Renal pelvis (tissue), 1 donor: ENCODE measurements at regions not wholly inside any gene's neighbourhood (a gene's known extent, or its start where the extent isn't known, plus 50 kb on each side); places are given as distances from the start of the nearest gene placed in this dataset.

Source experiments
- DNase-seq: peaks from one replicate; pipeline ENCODE4 v3.0.0-alpha.2; 2013

DNA sequence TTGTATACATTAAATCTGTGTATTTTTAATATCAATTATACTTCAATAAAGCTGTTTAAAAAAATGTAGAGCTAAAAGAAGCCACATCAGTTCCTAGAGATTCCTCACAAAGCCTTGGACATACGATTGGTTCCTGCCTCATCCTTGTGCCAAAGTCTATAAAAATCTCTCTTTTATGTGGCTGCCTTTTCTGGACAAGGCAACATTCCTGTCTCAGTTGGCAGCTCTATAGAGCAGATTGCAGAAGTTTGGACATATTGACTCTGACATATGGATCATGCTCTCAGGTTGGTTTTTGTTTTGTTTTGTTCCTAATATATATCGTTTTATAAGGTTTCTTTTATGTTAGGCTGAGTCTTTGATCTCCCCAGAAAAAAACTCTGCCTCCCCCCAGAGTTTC lies 148.9 kb downstream of the MAFB start:
- no peak for DNase-seq

DNA sequence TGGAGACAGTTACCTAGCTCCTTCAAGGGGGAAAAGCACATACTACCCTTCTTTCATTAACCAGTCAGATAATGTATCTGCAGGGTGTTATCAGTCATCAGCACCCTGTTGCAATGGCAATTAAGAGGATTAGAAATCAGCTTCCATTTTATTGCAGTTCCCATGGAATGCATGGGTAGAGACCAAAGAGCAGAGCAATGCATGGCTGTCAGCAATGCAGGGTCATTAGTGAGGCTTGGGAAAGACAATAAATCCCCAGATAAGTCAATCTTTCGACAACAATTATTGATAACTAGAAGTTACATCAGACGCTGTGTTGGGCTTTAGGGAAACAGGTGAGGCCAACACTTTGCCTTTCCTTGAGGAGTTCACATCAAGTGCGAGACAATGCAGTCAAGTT lies 150.9 kb downstream of the MAFB start:
- no peak for DNase-seq

DNA sequence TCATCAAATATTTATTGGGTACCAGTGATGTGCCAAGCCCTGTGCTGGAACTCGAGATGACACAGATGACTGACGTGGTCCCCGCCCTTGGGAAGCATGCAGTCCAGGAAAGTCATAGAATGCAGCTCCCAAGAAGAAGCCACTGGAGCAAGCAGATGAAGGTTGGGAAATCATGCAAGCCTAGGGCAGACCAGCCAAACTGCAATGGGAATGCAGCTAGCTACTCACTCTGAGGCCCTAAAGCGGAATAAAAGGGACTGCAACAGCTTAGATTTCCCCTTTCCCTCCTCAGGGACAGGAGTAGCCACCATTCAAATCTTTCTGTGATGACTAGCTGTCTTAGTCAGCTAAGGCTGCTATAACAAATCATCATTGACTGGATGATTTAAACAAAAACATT lies 152.2 kb downstream of the MAFB start:
- DNase-seq = no peak

DNA sequence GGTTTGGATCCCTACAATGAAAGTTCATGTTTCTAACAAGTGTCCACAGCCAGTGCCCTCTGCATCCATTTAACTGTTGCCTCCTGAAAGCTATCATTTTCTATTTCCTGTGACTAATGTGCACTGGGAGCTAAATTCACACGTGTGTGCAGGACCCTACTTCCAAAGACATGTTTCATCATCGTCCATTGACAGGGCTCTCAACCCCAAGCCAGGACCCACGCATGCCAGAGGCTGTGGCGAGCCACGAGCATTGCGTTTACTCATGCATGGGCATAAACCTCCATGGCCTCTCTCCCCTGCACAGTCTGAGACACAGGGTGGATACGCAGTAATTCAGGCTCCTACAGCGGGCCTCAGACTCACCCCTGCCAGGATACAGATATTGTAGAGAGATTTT lies 153.2 kb downstream of the MAFB start:
- DNase-seq = no peak

DNA sequence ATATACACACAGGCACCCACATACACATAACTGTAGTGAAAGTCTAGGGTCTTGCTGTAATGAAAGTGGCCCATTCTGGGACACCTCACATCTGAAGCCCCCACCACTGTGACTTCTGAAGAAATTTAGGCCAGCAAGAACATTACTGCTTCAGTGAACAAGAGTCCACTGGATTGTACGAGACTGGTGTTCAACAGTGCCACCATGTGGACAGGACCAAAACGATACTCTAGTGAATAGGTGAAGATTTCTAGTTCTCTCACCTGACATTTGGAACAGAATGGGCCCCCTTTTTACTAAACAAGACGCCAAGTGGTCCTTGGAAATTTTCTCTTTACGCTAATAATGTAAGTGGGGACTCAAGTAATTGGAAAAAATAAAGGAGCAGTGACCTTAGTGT lies 156.9 kb downstream of the MAFB start:
- no peak for DNase-seq

DNA sequence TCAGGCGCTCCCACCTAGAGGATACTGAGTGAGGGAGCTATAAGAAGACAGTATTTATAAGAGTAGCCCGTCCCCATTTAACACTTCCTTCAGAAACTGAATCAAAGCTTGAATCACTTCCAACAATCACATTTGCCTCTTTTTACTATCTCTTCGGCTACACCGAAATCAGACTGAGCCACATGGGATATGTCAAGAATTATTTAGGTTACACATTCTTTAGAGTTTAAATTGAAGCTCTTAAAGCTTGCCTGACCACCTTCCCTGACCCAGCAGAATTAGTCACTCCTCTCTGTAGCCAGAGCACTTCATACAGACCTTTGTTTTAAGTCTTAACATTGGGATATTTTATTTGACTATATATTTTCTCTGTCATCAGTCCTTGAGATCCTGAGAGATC lies 163.7 kb downstream of the MAFB start:
- DNase-seq = no peak

DNA sequence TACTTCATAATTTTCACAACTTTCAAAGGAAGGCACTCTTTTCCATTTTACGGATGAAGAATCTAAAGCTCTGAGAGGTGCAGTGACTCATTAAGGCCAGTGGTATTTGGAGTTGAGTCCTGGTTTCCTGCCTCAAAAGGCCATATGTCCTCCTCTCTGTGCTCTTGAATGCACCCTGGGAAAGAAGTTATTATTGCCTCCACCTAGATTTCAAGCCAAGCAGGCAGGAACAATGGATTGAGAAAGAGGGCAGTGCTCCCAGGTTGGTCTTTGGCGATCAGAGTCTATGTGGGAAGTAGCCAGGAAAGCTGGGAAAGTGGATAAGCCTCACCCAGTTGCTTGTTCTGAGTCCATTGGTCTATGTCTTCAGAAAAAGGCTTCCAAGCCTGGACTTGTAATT lies 165.0 kb downstream of the MAFB start:
- no peak for DNase-seq

DNA sequence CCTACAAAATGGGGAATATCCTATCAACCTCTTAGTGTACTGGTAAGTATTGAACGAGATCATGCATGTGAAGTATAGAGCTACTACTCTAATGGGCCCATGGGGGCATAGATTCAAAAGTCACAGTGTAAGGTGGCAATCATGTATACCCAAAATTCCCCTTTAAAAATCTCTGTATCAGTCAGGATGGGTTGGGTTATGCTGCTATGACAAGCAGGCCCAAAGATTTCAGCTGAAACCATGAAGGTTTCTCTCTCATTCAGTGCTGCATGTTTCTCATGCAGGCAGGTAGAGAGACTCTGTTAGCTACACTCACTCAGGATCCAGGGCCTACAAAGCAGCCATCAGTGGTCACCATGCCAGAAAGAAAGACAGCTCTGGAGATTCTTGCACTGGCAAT lies 166.6 kb downstream of the MAFB start:
- no peak for DNase-seq

DNA sequence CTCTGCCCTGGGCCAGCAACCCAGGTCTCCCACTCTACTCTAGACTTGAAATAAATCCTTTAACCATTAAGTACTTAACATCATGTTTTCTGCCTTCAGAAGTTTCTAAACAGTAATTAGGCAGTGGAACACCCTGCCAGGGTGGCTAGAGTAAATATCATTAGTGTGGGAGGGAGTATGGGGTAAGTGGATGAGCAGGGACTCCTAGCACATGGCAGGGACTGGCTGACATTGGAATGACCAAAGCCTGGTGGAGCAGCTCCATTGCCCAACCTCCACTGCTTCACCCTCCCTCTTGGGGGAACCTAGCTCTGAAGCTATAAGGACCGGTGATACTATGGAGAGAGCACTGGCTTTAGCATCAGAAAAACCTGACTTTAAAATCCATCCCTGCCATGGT lies 167.1 kb downstream of the MAFB start:
- no peak for DNase-seq

DNA sequence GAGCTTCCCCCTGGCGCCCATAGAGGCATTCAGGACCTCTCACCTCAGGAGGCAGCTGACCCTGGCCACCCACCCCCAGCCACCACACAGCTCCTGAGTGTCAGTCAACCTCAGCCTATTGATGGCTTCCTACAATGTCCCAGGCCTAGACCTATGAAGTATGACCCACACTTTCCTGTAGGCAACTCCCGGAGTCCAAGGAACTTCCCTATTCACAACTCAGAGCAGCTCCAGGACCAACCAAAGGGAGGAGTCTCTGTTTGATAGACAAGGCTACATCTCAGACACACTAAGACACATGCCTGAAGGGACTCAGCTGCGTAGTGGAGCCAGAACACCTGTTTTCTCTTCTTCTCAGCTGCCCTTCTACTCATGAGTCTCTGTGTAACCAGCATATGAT lies 169.1 kb downstream of the MAFB start:
- DNase-seq = no peak

DNA sequence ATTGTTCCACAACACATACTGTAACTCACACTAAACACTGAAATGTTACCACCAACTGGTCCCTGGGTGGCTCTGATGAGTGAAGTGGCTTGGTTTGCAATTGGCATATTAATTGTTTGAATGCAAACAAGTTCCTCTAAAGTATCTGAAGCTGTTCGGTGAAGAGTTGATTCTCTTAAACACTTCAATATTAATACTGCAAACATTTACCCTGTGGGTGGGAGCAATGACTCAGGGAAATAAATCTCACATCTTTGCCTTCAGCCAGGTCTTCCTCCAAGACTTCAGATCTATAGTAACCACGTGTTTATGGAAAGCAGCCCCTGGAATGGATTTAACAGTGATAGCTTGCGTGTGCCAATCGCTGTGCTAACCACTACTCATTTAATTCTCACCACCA lies 176.0 kb downstream of the MAFB start:
- DNase-seq = no peak

DNA sequence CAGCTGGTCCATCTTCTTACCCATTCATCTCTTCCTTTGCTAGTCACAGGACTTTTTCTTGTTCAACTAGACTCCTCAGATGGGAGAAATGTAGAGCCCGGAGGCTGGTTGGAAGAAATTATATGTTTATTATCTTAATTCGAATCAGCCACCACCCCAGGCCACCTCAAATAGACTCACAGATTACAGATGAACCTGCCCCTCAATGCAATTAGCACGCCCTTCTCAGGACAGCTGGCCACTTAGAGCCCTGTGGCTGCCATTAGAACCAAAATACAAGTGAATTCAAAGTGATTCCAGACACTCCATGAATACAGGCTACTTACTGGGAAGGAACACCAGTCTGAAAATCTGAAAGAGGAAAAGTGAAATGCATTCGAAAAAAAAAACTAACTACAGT lies 176.4 kb downstream of the MAFB start:
- no peak for DNase-seq

DNA sequence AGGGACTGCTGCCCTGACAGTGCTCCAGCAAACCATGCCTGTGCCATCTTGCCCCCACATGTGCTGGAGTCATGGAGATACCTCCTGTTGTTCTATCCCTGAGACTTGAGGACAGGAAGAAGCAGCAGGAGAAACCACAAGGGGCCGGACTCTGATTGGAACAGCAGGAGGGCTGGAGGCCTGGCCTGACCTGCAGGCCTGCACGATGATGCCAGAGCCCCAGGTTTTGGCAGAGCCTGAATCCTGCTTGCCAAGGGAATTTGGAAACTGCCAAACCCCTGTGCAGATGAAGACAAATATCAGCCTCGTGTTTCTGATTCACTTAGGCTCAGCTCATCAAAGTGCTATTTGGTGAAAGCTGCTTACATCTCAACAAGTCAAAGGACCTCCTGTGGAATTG lies 177.6 kb downstream of the MAFB start:
- no peak for DNase-seq

DNA sequence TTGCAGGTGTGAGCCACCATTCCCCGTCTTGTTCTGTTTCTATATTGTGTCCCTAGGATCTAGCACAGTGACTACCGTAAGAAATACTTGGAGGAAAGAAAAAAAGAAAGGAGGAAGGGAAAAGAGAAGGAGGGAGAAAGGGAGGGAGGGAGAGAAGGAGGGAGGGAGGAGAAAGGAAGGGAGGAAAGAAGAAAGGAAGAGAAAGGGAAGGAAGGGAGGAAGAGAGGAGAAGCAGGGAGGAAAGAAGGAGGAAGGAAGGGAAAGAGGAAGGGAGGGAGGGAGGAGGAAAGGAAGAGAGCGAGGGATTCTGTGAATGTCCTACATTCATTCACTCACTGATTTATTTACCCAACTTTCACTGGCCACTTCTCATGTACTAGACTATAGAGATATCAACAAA lies 178.4 kb downstream of the MAFB start:
- DNase-seq = no peak

DNA sequence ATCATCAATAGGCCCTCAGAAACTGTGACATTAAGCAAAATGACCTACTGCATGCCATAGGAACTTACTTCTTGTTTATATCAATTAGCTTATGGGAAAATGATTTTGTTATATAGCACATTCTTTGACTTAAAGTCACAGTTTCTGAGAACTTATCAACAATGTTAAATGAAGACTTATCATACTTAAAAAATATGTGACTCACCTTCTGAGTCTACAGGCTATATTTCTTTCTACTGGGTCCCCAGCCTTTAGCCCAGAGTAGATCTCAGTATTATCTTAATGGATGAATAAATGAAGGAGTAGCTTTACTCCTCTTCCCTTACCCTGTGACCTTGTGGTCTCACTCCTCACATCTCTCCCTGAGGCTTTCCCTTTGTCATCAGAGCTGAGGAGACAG lies 180.2 kb downstream of the MAFB start:
- no peak for DNase-seq

DNA sequence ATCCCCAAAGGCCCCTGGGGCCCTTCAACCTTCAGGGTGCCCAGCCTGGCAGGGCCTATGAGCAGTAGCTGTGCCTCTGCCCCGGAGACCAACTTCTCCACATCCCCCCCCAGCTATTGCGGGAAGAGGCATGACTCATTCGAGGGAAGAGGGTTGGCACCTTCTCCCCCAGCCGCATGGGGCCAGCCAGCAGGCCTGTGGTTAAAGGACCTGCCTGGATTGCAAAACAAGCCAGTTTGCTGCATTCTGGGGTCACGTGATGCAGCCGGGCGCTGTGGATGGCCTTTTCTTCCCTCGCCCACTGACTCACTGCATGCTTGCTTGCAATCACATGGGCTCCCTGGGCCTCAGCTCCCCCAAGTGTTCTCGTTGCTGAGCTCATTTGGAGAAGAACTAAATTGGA lies 182.5 kb downstream of the MAFB start:
- no peak for DNase-seq

DNA sequence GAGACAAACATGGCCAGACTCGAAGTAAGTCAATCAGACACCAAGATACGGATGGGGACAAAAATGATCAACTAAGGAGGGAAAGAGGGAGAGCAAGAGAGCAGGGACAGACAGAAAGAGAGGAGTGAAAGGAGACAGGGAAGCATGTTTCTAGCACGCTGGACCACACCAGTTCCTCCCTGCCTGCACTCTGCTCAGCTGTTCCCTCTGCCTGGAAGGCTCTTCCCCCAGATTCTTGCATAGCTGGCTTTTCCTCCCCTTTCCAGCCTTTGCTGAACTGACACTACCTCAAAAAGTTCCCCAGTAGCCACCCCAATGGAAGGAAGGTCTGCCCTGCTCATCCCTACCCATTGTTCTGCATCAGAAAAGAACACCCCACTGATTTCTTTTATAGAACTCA lies 185.9 kb downstream of the MAFB start:
- no peak for DNase-seq

DNA sequence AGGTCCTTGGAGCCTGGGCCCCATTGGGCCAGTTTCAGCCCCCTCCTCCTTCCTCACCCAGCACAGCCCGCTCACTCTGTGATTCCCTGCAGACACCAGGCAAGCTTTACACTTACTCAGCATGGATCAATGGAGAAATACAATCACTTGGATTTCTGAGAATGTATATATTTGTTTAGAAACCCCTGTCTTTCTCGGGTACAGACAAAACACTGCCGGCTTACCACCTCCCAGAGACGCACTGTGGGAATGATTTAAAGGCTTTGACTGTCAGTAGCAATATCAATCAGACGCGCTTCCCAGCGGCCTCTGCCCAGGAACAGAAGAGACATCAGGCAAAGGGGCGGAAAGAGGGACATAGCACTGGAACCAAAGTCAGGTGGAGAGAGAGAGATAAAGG lies 186.5 kb downstream of the MAFB start:
- DNase-seq = no peak

DNA sequence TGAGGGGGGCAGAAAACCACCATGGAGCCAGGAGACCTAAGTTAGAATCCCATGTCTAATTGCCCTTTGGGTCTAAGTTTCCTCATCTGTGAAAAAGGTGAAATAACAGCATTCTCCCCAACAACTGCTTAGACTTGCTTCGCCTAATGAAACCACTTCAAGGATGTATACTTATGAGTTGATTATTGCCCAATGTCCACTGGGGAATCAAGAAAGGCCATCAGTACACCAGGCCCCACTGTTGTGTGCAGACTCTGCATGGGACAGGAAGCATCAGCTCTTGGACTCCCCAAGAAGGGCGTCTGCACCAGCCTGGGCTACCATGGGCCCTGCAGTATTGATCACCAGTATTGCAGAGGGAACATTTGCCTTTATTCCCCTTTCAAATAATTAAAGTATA lies 189.6 kb downstream of the MAFB start:
- DNase-seq = no peak

DNA sequence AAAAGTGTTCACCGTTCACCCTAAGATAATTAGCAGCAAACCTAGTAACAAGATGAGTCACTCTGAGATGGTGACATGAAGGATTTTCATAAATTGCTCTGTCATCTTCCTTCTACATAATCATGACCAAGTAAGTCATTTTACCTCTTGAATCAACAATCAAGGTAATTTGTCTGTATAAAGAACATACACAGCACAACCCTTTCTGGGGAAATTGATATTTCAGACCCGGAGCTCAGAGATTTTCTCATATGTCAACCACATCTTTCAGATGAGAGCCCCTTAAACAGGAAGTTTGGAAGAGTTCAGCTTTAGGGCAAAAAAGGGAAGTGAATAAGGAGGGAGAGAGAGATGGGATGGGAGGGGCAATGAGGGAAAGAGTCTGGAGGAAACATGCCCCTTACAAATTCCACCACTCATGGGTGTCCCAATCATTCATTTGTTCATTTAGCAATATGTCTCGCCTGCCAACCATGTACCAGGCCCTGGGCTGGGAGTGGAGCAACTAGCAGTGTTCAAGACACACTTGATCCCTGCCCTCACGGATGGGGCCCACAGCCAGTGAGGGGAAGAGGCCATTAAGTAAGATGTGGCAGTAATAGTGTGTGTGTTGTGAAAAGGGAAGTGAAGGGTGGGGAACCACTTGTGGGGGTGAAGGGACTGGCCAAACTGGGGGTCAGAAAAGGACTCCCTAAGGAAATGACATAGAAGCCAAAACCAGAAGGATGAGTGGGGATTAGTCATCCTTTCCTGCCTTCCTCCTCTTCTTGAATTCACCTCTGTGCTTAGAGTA lies 190.9 kb downstream of the MAFB start:
- DNase-seq = no peak

DNA sequence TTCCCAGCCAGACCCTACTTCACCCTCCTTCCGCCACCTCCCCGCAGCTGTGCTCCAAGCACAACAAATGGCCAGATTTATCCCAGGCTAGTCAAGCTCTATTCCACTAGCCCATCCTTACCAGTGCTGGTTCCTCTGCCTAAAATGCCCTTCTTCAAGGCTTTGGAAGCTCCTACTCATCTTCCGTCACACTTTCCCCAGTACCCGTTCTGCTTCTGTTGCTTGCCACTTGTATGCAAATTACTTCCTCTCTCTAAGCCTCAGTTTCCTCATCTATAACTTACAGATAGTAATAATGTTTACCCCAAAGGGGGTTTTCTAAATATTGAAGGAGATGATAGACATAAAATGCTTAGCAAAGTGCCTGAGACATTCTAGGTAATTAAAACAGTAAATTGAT lies 193.1 kb downstream of the MAFB start:
- DNase-seq = no peak

DNA sequence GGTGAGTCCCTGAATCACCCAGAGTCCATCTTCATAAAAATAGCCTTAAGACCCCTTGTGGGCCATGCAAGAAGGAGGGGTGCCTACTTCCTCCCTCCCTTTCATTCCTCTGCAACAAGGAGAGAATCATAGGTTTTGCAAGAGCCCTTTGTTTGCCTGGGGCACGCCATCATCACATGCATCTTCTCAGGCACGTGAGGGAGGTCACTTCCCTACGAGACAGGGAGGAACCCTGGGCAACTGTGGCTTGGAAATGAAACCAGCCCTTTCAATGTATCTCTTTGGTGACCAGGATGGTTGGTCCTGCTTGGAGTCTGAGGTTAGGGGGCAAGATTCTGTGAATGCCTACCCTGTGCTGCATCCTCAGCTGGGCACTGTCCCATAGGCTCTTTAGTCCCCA lies 194.8 kb downstream of the MAFB start:
- no peak for DNase-seq

DNA sequence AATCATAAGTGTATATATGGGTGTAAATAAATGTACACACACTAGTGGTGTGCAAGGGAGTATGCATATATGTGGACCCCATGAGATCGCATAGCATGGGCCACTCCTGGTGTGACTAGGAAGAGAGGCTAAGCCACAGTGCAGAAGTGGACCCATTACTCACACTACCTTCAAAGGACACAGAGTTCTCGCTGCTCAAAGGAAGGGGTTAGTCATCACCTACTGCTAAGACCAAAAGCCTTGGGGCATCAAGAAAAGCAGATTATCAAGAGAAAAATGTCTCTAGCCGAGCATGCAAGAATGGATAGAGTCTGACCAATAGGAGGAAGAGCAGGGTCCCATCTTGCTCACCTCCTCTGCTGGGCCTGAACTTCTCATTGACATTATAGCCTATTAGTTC lies 195.5 kb downstream of the MAFB start:
- no peak for DNase-seq

DNA sequence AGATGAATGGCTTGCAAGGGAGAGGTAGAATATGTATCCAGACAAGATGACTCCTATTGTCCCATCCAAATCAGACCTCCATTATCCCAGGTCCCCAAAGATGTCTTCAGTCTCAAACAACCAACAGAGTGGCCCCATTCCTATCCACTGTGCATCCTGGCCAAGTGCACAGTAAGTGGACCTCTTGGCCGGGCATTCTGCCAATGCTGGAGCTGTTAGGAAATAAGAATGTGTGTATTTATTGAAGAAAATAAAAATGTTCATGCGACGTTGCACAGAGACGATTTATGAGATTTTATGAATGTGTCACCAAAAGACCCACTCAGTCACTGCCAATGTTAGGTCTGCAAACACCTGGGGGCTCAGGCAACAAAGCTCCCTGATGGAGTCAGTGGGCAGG lies 196.0 kb downstream of the MAFB start:
- peak; percentile 57 for DNase-seq
